ENCODE measurements at regions not wholly inside any gene's neighbourhood (a gene's known extent, or its start where the extent isn't known, plus 50 kb on each side); places are given as distances from the start of the nearest gene placed in this dataset.
A peak's percentile ranks its signal among the peaks of the same experiment; 100 is the strongest.
"Not testable (repeated sequence)": the region's sequence is repeated elsewhere in the genome, so short reads cannot be mapped to it uniquely, and the experiment has no call there.

DNA sequence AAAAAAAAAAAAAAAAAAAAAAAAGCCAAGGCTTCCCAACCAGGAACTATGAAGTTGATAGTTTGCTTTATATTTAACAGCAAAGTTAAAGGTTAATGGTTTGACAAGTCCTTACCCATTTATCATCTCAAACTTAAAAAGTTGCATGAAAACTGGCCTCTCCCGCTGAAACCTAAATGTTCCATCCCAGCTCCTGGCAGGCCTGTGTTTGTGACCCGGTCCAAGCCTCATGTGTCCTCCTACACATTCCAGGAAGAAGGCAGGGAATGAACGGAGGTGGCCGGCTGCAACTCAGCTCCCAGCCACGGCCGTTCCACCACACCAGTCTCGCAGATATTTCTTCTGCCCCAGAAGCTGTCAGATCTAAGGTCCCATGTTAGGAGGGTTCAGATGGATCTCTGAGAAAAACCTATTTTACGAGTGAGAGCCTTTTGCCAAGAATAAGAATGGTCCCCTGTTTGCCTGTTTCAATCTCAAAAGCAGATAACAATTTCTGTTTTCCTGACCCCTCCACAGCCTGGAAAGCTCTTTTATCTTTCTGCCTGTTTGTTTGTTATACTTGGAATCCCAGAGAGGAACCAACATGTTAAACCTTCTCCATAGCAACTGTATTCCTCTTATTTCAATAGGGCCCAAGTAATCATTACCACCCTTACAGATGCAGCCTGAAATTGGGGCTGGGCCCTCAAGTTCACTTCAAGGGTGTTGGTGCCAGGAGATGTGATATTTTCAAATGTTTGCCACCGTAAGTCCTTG, 56.5 kb downstream of the KCTD12 start:
- no peak for DNase-seq (ENCODE audit: low read depth)

DNA sequence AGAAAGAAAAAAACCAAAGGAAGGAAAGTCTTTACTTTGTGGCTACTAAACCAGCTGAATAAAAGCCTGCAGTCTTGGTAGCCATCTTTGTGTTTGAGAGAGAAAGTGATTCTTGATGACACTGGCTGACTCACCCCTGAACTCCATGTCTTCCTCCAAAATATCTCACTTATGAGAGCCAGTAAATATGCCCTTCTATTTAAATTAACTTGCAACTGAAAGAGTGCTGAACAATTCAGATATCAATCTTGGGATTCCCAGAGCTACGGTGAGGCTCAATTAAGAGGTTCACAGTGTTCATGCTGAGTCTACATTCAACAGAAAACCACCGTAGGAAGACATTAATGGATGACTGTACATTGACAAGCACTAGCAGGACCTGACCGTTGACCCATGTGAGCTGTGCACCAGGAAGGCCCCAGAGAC, 57.9 kb downstream of the KCTD12 start:
- DNase-seq (ENCODE audit: low read depth), result no peak

DNA sequence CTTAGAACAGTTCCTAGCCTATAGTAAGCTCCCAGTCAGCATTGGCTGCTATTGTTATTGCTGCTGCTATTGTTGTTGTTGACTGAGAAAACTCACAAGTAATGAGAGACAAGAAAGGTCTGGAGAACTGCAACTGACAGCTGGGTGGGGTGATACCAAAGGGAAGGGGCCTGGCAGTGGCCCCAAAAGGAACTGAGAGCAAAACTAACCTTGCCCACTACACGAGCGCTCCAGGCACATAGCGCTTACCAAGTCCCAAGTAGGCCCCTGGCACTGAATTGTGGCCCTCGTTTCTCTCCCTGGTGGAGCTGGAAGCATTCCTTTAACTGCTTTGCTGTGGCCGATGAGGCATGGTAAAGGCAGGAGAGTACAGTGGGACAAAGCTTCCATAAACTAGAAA, 59.7 kb downstream of the KCTD12 start:
- DNase-seq (ENCODE audit: low read depth), result no peak

DNA sequence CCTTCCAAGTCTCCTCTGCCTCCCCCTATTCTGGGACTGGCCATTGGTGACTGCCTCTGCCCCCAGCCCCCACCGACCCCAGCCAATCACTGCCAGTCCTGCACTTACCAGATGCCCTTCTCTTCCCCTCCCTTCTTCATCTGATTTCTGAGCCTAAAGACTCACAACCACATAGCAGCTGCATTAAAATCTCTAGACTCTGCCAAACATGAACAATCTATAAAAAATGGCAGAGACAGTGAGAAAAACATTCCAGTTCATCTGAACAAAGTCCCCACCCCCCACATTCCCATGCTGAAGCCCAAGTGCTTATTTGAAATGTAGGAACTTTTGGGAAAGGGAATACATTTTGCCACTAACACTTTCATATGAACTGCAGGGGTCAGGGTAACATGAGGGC, 60.8 kb downstream of the KCTD12 start:
- no peak for DNase-seq (ENCODE audit: low read depth)

DNA sequence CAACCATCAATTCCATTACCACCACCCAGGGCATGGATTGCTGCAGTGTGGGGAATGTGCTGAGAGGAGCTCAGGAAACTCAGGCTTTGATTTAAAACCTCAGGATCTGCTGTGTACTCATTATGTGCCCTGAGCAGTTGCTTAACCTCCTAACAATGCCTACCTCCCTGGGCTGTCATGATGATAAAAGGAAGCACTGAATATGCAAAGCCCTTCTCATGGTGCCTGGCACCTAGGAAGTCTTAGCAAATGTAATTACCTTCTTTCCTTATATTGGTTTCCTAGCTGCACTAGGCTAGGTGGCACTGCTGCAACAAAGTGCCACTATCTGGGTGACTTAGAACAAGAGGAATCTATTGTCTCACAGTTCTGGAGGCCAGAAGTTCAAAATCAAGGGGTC, 62.2 kb downstream of the KCTD12 start:
- no peak for DNase-seq (ENCODE audit: low read depth)

DNA sequence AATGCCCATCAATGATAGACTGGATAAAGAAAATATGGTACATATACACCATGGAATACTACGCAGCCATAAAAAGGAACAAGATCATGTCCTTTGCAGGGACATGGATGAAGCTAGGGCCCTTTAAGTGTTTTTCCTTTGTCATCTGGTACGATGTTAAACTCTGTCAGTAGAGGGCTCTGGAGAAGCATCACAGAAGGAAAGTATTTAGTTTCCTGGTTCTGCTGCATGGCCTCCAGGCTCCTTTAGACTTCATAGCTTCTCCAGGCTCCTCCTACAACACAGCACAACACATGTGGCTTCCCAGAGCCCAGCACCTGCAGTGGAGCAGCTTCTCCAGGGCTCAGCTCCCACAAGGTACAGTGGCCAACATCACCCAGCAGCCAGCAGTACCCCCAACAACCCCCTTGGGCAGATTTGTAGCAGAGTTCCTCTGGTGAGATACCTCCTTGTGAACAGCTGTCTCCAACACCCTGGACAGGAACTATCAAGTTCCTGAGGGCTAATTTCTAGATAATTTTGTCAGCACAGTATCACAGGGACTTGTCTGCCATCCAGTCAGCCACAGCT, 63.4 kb downstream of the KCTD12 start:
- DNase-seq (ENCODE audit: low read depth), result no peak

DNA sequence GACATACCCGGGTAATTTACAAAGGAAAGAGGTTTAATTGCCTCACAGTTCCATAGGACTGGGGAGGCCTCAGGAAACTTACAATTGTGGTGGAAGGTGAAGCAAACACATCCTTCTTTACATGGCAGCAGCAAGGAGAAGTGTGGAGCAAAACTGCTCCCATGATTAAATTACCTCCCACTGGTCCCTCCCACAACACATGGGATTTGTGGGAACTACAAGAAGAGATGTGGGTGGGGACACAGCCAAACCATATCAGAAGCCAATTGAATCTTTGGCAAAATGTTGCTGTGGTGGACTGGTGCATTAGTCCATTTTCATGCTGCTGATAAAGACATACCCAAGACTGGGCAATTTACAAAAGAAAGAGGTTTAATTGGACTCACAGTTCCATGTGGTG, 65.0 kb downstream of the KCTD12 start:
- DNase-seq (ENCODE audit: low read depth), result not testable (repeated sequence)

DNA sequence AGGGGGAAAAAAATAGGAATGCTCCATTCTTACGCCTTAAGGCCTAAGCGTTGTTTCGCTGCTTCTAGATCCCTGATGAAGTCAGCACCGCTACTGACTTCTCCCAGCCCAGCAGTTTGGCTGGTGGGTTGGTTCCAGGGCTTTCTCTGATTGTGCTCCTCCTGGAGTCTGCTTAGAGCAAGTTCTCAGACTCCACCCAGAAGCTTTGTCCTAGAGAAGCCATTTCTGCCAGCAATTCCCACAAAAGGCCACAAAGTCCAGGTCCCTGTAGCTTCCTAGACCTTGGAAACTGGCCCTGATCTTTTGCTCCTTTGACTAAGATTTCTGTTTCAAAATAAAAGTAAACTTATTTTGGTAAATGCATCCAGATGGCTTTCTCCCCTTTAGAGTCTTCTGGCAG, 65.4 kb downstream of the KCTD12 start:
- DNase-seq (ENCODE audit: low read depth), result no peak

DNA sequence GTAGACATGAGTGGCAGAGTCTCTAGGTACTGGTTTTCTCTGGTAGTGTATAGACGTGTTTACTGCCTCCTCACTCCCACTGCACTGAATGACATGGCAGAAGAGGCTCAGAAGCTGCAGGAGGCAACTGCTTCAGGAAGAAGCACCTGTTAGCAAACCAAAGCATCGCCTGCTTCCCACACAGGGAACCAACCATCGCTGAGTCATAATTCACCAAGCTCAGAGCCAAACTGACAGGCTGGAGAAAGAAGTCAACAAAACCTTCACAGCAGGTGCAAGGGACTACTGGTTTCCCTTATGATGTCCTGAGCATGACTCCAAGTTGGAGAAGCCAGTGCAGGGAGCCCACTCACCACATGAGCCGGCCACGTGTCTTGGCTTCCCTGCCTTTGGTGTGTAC, 69.8 kb downstream of the KCTD12 start:
- no peak for DNase-seq (ENCODE audit: low read depth)

DNA sequence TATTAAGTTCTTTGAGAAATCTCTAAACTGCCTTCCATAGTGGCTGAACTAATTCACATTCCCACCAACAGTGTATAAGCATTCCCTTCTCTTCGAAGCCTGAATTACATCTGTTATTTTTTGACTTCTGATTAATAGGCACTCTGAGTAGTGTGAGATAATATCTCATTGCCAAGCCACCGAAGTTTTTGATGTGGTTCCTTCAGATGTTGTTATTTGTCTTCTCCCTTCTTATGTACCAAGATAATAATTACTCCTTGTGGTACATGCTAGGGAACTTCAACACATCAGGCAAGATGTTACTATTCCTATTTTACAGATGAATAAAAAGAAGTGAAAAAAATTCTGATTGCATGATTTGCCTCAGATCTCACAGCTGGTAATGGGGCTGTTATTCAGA, 70.9 kb downstream of the KCTD12 start:
- DNase-seq (ENCODE audit: low read depth), result no peak

DNA sequence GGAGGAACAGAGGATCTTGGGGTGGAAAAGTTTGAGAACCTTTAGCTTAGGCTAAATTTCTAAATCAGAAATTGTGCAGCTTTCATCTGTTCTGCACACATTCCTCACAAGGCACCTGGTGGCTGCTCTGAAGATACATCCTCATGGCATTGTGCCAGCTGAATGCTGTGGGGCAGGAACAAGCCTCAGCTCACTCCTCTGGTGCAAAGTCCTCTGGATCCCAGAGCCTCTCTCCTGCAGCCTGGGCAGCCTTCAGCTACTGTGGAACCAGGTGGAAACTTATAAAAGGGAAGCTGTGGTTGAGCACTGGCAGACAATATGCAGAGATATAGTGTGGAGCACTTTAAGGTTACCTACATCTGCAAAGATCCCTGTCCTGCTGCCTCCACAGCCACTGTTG, 72.3 kb downstream of the KCTD12 start:
- DNase-seq (ENCODE audit: low read depth), result no peak

DNA sequence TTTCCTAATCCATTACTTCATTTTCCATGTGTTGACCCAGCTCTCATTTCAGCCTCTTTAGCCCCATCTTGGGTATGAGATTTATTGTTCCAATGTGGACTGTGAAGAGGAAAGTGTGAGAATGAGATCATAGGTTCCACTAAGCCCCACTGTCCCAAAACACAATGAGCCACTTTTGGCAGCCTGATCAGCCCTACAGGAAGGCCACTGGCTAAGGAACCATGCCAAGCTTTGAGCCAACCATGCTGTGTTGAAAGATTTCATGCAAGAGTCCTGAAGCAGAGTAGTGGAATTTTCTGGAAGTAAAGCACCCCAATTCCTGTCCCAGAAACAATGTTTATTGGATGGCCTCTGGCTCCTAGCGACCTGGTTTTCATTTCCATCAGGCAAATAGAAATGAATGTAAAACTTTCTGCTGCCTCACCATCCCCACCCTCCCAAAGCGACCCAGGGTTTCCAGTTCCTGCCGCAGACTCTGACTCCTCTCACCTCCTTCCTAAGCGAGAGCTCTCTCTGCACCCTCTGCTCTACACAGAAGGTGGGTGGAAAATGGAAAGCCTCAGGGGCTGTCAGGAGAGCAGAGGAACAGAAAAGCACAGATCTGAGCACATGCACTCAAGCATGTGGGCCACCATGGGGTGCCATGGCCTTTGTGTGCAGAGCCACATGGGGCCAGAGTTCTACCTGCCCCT, 73.1 kb downstream of the KCTD12 start:
- DNase-seq (ENCODE audit: low read depth), result no peak

DNA sequence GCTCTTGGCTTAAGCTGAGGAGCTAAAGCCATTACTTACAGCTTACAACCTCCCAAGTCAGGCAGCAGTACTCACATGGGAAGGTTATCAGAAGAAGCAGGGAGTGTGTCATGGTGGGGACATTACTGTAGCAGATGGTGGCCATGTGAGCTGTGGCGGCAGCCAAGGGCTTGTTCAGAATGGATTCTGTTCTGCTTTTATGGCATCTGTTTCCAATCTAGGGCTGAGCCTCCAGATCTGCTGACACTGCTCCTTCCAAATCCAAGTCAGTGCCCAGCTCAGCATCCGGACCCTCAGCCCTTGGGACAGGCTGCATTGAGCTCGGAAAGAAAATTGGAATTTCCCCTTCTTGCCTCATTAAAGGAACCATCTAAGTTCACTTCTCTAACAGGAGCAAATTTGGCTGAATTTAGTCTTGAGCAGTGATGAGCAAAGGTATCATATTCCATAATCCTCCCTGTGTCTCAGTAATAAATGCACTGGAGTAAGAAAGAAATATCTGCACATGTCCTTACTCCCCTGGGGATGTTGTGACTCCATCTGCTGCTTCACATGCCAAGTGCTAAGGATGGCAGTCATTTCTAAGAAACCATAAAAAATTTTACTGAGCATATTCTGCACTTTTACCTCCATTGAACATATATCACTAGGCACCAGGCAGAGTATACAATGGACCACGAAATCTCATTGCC, 73.9 kb downstream of the KCTD12 start:
- DNase-seq (ENCODE audit: low read depth), result no peak

DNA sequence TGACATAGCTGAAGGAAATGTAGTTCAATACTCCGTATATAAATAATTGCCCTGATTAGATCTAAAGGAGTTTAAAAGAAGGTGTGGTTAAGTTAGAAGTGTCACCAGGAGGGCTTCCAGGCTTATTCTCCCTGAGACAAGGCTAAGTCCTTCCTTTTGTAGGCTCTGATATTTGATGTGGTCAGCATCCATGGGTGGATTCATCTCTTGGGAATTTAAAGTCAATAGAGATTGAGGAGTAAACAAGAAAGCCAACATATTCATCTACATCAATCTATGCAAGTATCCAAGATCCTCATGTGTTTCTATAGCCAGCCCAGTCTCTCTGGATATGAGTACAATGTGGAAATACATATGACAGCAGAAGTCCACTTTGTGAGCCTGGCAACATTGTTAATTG, 76.8 kb downstream of the KCTD12 start:
- DNase-seq (ENCODE audit: low read depth), result no peak

DNA sequence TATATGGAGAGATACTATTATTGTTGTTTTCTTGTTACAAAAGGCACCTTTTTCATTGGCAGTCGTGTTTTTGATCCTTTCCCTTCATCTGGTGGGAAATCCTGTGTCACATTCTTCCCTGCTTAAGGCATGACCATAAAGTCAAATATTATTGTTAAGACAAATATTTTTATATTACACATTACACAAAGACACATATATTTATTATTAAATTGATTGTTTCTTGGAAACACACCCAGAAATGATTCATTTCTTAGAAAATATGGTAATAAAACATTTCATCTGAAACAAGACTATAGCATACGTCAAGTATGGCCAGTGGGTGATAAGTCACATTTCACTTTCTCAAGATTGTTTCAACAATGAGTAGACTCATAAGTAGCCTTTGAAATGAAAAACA, 77.3 kb downstream of the KCTD12 start:
- no peak for DNase-seq (ENCODE audit: low read depth)

DNA sequence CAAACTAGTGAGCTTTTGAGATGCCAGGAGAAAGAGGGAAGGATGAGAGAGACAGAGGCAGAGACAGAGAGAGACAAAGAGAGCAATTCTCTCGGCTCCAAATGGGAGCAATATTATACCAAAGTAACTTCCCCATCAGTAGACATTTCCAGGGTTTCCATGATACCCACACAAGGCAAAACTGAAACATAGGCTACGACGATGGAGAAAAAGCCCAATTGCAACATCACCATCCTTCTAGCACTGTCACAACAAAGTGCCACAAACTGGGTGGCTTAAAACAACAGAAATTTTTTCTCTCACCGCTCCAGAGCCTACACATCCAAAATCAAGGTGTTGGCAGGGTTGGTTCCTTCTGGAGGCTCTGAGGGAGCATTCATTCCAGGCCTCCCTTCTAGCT, 81.4 kb downstream of the KCTD12 start:
- no peak for DNase-seq (ENCODE audit: low read depth)

DNA sequence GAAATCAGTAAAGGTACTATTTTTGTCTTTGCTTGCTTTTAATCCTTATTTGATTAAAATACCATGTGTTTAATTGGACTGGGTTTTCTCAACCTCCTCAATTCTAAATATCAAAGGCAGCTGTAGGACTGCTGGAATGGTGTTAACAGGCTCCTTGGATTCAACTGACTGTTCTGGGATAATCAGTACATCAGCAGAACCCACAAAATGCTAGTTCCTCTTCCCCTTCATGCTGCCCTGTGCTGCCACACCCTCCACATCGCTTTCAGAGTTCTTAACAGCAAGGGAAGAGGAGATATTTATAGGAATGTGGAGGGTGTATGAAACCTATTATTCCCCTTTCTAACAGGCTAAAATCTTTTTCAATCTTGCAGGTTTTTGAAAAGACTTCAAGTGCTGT, 82.4 kb downstream of the KCTD12 start:
- no peak for DNase-seq (ENCODE audit: low read depth)

DNA sequence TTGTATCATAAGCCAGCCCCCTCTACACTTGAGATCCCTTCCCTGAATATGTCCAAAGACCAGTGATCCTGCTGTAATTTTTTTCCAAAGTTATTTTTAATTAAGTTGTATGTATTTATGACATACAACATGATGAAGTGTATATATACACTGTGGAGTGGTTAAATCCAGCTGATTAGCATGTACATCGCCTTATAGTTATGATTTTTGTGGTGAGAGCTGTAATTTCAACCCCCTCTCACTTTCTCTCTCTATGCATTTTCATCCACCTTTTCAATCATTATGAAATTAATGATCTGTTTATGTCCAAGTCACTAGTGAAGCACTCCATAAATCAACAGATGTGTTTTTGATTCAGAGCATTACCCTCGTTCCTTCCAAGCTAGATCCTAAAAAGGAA, 85.3 kb downstream of the KCTD12 start:
- no peak for DNase-seq (ENCODE audit: low read depth)

DNA sequence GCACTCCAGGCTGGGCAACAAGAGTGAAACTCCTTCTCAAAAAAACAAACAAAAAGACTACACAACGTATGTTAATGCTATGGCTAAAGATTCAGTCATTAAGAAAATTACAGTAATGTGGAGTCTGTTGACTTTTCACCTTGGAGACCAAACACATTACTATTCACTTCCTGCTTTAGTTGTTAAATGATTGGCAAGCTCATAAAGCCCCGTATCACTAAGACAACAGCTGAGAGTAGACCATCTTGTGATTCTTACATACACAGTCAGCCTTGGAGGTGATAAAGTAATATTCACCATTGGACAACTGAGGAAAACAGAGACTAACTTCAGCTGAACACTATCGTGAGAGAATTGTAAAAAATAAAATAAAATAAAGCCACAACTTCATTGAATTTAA, 86.5 kb downstream of the KCTD12 start:
- DNase-seq (ENCODE audit: low read depth), result peak; percentile 9

DNA sequence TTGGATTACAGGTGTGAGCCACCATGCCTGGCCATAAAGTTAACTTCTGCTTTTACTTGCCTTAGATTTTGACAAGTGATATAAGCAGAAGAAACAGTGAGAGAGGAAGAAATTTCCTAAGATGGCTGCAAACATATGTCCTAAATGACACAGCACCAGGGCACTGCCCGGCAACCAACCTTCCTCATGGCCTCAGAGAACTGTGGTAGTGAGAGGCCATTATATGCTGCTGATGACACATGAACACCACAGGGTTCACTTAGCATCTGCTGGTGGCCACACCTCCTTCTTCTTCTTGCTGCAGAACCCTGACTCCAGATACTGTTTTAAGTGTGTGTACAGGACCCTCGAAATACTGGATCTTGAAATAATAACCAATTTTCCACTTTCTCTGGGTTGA, 88.2 kb downstream of the KCTD12 start:
- DNase-seq (ENCODE audit: low read depth), result no peak

DNA sequence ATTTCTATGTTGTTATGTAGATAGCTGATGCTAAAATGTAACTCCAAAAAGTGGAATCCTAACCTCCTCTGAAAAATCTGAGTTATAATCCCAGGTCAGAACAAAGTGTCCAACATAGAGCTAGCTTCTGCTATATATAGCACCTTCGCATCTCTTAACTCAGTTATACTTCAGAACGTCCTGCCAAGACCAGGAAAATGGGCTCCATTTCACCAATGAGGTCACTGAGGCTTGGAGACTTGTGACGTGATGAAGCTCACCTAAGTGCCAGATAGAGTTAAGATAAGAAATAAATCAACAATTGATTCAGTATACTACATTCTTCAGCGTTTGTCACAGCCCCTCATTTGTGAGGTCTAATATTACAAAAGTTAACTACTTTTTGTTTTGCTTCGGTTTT, 88.8 kb downstream of the KCTD12 start:
- DNase-seq (ENCODE audit: low read depth), result no peak

DNA sequence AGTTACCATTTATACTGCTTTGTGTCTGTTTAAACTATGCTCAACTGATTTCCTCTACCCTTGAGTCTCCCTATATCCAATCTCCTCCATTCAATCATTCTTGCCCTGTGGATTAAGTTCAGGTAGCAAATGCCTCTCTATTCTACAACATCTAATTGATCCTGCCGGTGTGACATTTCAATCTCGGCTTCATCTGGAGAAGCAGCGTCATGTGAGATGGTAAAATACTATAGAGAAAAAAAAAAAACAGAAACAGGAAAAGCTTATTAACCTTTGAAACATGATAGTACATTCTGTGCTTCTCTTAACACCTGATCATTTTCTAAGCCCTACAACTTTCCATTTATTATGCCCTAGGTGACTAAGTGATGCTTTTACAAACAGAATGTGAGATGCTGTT, 89.4 kb downstream of the KCTD12 start:
- DNase-seq (ENCODE audit: low read depth), result no peak
